ENCODE measurements at regions not wholly inside any gene's neighbourhood (a gene's known extent, or its start where the extent isn't known, plus 50 kb on each side); places are given as distances from the start of the nearest gene placed in this dataset.
"Not testable (repeated sequence)": the region's sequence is repeated elsewhere in the genome, so short reads cannot be mapped to it uniquely, and the experiment has no call there.

- H3K27me3 Mint-ChIP-seq (ENCODE audit: low read depth), result peaks cover 82% of the 10 kb centered on the region
- H3K9me3 Mint-ChIP-seq, result peaks cover 42% of the 10 kb centered on the region
- no peak overlapping the region for H3K27ac Mint-ChIP-seq
- H3K4me1 Mint-ChIP-seq, result no peaks in the 10 kb centered on the region
- ChIA-PET CTCF (no interaction called here), POLR2A (no interaction called here)
- TF ChIP-seq E2F4 (CRISPR knock-in tag; IDR thresholded peaks at IDR 0.05; ENCODE audit: borderline replicate concordance, low read depth) (no peak), ELF4 (CRISPR knock-in tag; IDR thresholded peaks at IDR 0.05; ENCODE audit: low read depth) (no peak), NFYB (CRISPR knock-in tag; conservative IDR thresholded peaks at IDR 0.05; ENCODE audit: low read depth) (no peak), JUN (CRISPR knock-in tag; IDR thresholded peaks at IDR 0.05) (no peak), ERG (CRISPR knock-in tag; IDR thresholded peaks at IDR 0.05) (no peak), ZNF423 (CRISPR knock-in tag; IDR thresholded peaks at IDR 0.05) (no peak), SMAD4 (CRISPR knock-in tag; IDR thresholded peaks at IDR 0.05) (no peak), ATF3 (CRISPR knock-in tag; conservative IDR thresholded peaks at IDR 0.05) (no peak), FOXP1 (CRISPR knock-in tag; IDR thresholded peaks at IDR 0.05; ENCODE audit: borderline replicate concordance) (no peak), ZNF121 (CRISPR knock-in tag; IDR thresholded peaks at IDR 0.05) (no peak), ZNF219 (CRISPR knock-in tag; IDR thresholded peaks at IDR 0.05; ENCODE audit: borderline replicate concordance) (no peak), TP53 (CRISPR knock-in tag; IDR thresholded peaks at IDR 0.05) (no peak), ZNF317 (CRISPR knock-in tag; IDR thresholded peaks at IDR 0.05; ENCODE audit: borderline replicate concordance, low read depth) (no peak), SP1 (CRISPR knock-in tag; conservative IDR thresholded peaks at IDR 0.05) (no peak), ZNF512 (CRISPR knock-in tag; IDR thresholded peaks at IDR 0.05; ENCODE audit: borderline replicate concordance) (no peak)
- ATAC-seq (no peak), DNase-seq (ENCODE audit: low spot score) (no peak)
- H3K4me3 Mint-ChIP-seq, result no peak overlapping the region
- H3K36me3 Mint-ChIP-seq, result peaks cover 19% of the 10 kb centered on the region
Observed at GRCh38 chr14:38357557-38357956, 101.7 kb upstream of the CLEC14A start.

- Mint-ChIP-seq H3K36me3 (peaks cover 19% of the 10 kb centered on the region), H3K27me3 (ENCODE audit: low read depth) (peaks cover 75% of the 10 kb centered on the region), H3K9me3 (peaks cover 38% of the 10 kb centered on the region)
- ATAC-seq, H3K4me1 Mint-ChIP-seq, CTCF ChIA-PET, POLR2A ChIA-PET, H3K4me3 Mint-ChIP-seq, H3K27ac Mint-ChIP-seq: not testable (repeated sequence)
- peak; percentile 16 for DNase-seq (ENCODE audit: low spot score)
Observed at GRCh38 chr14:38355473-38355872, 99.6 kb upstream of the CLEC14A start.

- H3K4me1 Mint-ChIP-seq, result no peaks in the 10 kb centered on the region
- peaks cover 14% of the 10 kb centered on the region for H3K9me3 Mint-ChIP-seq
- TF ChIP-seq PRRX2 (CRISPR knock-in tag; IDR thresholded peaks at IDR 0.05) (no peak), ESRRA (CRISPR knock-in tag; IDR thresholded peaks at IDR 0.05; ENCODE audit: borderline replicate concordance) (no peak), JUN (CRISPR knock-in tag; IDR thresholded peaks at IDR 0.05) (no peak), KAT7 (CRISPR knock-in tag; IDR thresholded peaks at IDR 0.05; ENCODE audit: borderline replicate concordance) (no peak), NFYB (CRISPR knock-in tag; conservative IDR thresholded peaks at IDR 0.05; ENCODE audit: low read depth) (no peak), ZNF423 (CRISPR knock-in tag; IDR thresholded peaks at IDR 0.05) (no peak), ZNF317 (CRISPR knock-in tag; IDR thresholded peaks at IDR 0.05; ENCODE audit: borderline replicate concordance, low read depth) (no peak), ATF2 (CRISPR knock-in tag; IDR thresholded peaks at IDR 0.05; ENCODE audit: borderline replicate concordance, low read depth) (no peak), ZNF263 (CRISPR knock-in tag; IDR thresholded peaks at IDR 0.05; ENCODE audit: low read depth) (no peak), NR1H2 (CRISPR knock-in tag; IDR thresholded peaks at IDR 0.05) (no peak)
- no peak overlapping the region for H3K4me3 Mint-ChIP-seq
- ATAC-seq, result no peak
- DNase-seq (ENCODE audit: low spot score), result no peak
- POLR2A ChIA-PET, result no interaction called here
- peaks cover 75% of the 10 kb centered on the region for H3K27me3 Mint-ChIP-seq (ENCODE audit: low read depth)
- peaks cover 9% of the 10 kb centered on the region for H3K36me3 Mint-ChIP-seq
- CTCF ChIA-PET, result no interaction called here
- no peak overlapping the region for H3K27ac Mint-ChIP-seq
Observed at GRCh38 chr14:38350102-38350501, 94.2 kb upstream of the CLEC14A start.

Data from WTC11 (cell line).